CD4-positive, alpha-beta T cell treated with Interleukin-4 for 4 hours (primary cell): ENCODE measurements at regions not wholly inside any gene's neighbourhood (a gene's known extent, or its start where the extent isn't known, plus 50 kb on each side); places are given as distances from the start of the nearest gene placed in this dataset.

Source experiments
- DNase-seq: peaks from one replicate; pipeline ENCODE4 v3.0.0-alpha.2; 2020

GRCh38 chr1:9179463-9180110 lies 50.7 kb upstream of the GPR157 start:
- DNase-seq: no peak

GRCh38 chr1:9180111-9180819 lies 51.4 kb upstream of the GPR157 start:
- DNase-seq: no peak

- DNase-seq: peak; percentile 53
These were observed 52.4 kb upstream of the GPR157 start for GRCh38 chr1:9181176-9181906.

- DNase-seq: no peak
These were observed 52.4 kb upstream of the H6PD start for GRCh38 chr1:9181990-9182783.

- DNase-seq: no peak
These were observed 51.8 kb upstream of the H6PD start for GRCh38 chr1:9182784-9183257.

- DNase-seq: no peak
These were observed 51.1 kb upstream of the H6PD start for GRCh38 chr1:9183441-9183840.

- no peak for DNase-seq
These were observed 50.7 kb upstream of the H6PD start for GRCh38 chr1:9183898-9184297.

- no peak for DNase-seq
These were observed 49.8 kb upstream of the H6PD start for GRCh38 chr1:9184749-9185148.
